NCI-H2107 (cell line): ENCODE measurements at regions not wholly inside any gene's neighbourhood (a gene's known extent, or its start where the extent isn't known, plus 50 kb on each side); places are given as distances from the start of the nearest gene placed in this dataset.
"Not testable (repeated sequence)": the region's sequence is repeated elsewhere in the genome, so short reads cannot be mapped to it uniquely, and the experiment has no call there.

Experiments
- DNase-seq: peaks from one replicate; lab custom pipeline; 2025; lab: John Stamatoyannopoulos, UW

GRCh38 chr2:121818546-121818945, 63.1 kb downstream of the TSN start:
- DNase-seq, result no peak

- DNase-seq, result no peak
Observed at GRCh38 chr2:121819846-121820245, 64.4 kb downstream of the TSN start.

- no peak for DNase-seq
Observed at GRCh38 chr2:121821476-121822158, 66.2 kb downstream of the TSN start.

- DNase-seq, result no peak
Observed at GRCh38 chr2:121824264-121824663, 68.8 kb downstream of the TSN start.

DNA sequence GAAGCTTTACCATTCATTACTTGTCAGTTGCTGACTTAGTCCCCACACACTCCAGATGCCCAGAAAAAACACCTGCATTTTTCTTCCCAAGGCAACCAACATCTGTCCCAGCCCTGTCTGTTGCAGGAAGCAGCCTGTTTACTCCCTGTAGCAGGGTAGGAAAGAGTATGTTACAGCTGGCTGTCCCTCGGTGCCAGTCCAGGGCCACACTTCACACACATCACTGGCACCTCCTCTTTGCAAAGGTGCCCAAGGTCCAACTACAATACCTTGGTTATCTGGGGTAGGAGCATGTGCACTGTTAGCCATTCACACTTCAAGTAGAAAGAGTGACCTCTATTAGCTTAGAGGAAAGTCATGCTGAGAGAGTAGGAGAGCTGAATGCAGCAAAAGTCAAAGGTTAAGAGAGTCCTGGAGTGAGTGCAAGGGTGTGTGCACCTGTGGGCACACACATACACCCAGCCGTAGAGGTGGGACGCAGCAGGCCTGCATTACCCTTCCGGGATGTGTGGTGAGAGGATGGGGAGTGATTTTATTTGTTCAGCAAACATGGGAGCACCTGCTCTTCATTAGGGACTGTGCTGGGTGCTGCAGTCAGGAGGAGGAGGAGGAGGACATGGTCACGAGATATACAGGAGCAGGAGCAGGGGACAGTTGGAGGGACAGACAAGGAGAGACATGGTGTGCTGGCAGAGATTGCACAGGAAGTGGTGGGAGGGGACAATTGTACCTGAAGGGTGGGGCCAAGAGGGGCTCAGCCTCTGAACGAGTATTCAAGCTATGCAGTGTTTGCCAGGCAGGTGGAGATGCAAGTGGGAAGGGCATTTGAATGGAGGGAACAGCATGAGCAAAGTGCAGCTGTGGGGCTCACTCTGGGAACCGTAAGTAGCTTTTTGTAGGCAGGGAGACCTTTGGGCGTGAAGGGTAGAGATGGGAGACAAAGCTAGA, 69.8 kb downstream of the TSN start:
- no peak for DNase-seq

DNA sequence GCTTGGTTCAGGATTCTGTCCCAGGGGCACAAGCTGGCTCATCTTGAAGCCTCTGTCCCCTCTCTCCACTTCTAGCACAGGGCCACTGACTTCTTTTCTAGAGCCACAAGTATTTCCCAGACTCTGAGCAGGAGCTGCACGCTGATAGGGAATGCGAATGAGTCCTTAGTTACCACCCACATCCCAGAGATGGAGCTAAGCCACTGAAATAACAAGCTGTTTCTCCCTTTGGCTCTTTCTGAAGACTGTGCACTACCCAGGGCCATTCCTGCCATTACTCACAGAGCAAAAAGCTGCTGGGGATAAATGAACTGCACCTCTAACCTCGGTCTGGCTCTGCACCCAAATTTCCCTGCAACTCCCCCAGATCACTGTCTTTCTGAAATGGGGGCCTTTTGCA, 70.6 kb downstream of the TSN start:
- DNase-seq, result no peak

- no peak for DNase-seq
Observed at GRCh38 chr2:121828281-121828731, 72.9 kb downstream of the TSN start.

- DNase-seq, result no peak
Observed at GRCh38 chr2:121830809-121831208, 75.4 kb downstream of the TSN start.

- no peak for DNase-seq
Observed at GRCh38 chr2:121831841-121832240, 76.4 kb downstream of the TSN start.

- DNase-seq, result no peak
Observed at GRCh38 chr2:121832412-121833357, 77.2 kb downstream of the TSN start.

DNA sequence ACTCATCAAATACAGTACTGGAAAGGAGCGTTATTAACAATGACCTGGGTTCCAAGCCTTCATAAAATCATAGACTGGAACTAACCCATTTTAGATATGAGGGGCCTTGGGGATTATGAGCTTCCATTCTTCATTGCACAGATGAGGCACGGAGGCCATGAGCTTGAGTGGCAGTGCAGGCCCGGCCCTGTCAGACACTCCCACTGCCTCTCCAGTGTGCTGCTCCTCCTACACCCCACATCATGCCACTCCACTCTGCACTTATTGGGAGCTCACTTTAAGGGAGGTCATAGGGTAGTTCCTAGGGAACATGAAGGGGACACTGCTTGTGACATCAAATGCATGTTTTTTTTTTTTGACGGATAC, 77.9 kb downstream of the TSN start:
- DNase-seq, result no peak

- no peak for DNase-seq
Observed at GRCh38 chr2:121836611-121837010, 81.2 kb downstream of the TSN start.

- no peak for DNase-seq
Observed at GRCh38 chr2:121837591-121837990, 82.1 kb downstream of the TSN start.

GRCh38 chr2:121838551-121838950, 83.1 kb downstream of the TSN start:
- DNase-seq, result no peak

- DNase-seq, result no peak
Observed at GRCh38 chr2:121839584-121839983, 84.1 kb downstream of the TSN start.

DNA sequence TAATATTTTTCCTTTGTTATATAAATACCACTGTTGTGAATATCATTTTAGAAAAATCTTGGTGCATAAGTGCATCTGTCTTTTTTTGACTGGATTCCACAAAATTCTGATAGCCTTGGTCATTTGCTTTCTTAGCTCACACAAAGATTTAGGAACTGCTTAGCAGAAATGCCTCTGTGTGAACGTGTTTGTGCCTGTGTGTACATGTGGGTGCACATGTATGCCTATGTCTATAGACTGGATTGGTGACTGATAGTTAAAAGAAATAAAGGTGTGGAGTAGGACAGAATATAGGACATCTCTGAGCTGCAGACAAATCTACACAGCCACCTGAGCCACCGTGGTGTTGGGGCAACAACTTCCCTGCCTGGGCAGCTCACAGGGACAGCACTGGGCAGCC, 93.8 kb downstream of the TSN start:
- DNase-seq, result no peak

- DNase-seq, result not testable (repeated sequence)
Observed at GRCh38 chr2:121853149-121853548, 97.7 kb downstream of the TSN start.

GRCh38 chr2:121855510-121855909, 100.1 kb downstream of the TSN start:
- no peak for DNase-seq

- no peak for DNase-seq
Observed at GRCh38 chr2:121856360-121856759, 100.9 kb downstream of the TSN start.

DNA sequence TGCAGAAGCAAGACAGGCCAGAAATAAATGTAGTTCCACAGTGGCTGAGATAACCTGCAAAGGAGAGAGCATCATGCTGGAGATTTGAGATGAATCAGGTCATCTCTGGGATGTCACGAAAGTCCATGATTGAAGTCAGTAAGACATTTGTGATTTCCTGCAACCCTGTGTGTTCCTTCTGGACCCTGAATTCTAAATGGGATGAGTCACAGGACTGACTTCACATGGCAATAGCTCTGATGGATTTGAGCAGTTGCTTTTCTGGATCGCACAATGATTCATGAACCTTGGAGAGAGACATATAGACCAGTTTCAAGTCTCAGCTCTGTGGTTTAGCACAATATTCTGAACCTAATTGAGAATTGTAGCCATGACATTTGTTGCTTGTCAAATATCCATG, 102.9 kb downstream of the TSN start:
- DNase-seq, result no peak

DNA sequence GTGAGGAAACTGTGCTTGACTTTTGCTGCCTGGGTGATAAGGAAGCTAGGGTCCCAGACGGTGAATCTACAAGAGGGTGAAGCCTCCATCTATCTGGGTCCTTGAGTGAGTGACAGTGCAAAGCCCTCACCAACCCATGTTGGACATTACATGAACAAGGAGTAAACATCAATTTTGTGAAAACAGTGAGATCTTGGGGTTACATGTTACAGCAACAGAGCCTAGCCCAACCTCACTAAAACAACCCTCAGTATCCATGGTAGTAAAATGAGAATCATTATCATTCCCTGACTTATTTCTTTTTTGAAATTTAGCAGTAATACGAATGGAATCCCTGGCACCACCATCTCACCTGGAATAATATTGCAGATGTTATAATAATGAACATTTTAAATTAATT, 103.4 kb downstream of the TSN start:
- no peak for DNase-seq
